ENCODE measurements at regions not wholly inside any gene's neighbourhood (a gene's known extent, or its start where the extent isn't known, plus 50 kb on each side); places are given as distances from the start of the nearest gene placed in this dataset.

- no peaks in the 10 kb centered on the region for H3K27me3 ChIP-seq (ENCODE audit: insufficient read depth)
Observed at GRCh38 chr6:3546121-3546520, 89.3 kb upstream of the SLC22A23 start.

More at GRCh38 chr6:3546121-3546520, 89.3 kb upstream of the SLC22A23 start:
- H3F3A ChIP-seq (replicated peaks; ENCODE audit: low read depth) = no peaks in the 10 kb centered on the region
- no peak overlapping the region for H3K4me3 ChIP-seq
- Mint-ChIP-seq H3K4me3 (no peak overlapping the region), H3K9me3 (peaks cover 4% of the 10 kb centered on the region; the same call in 1 of the 3 replicates), H3K4me1 (no peaks in the 10 kb centered on the region), H3K27me3 (ENCODE audit: insufficient read depth, low read depth, poor library complexity) (peaks cover 11% of the 10 kb centered on the region), H3K36me3 (ENCODE audit: low read depth) (no peaks in the 10 kb centered on the region; the same call in 2 of the 3 replicates), H3K27ac (no peak overlapping the region)
- no peak overlapping the region for H2AFZ ChIP-seq
- no peak overlapping the region for H3K27ac ChIP-seq (ENCODE audit: low read depth)
- no peaks in the 10 kb centered on the region for H3K4me1 ChIP-seq (ENCODE audit: insufficient read depth)
- peaks cover 5% of the 10 kb centered on the region; the same call in 1 of the 2 replicates for H3K9me2 ChIP-seq (ENCODE audit: insufficient read depth)
- H3K4me2 ChIP-seq = no peak overlapping the region
- TF ChIP-seq ZNF114 (CRISPR knock-in tag; IDR thresholded peaks at IDR 0.05) = no peak
- TF ChIP-seq EZH2 (IDR thresholded peaks at IDR 0.05; ENCODE audit: low read depth, unreplicated experiment) = no peak
- TF ChIP-seq EZH2phosphoT487 (IDR thresholded peaks at IDR 0.05; ENCODE audit: unreplicated experiment) = no peak
- TF ChIP-seq JUNB (IDR thresholded peaks at IDR 0.05; ENCODE audit: unreplicated experiment) = no peak
- no peak for TF ChIP-seq STAT1 (IDR thresholded peaks at IDR 0.05; ENCODE audit: unreplicated experiment)
- no peak for TF ChIP-seq POLR2AphosphoS5 (IDR thresholded peaks at IDR 0.05; ENCODE audit: low read depth)
- TF ChIP-seq ZNF331 (CRISPR knock-in tag; IDR thresholded peaks at IDR 0.05; ENCODE audit: low read depth) = no peak
- no peak for TF ChIP-seq CTCF (conservative IDR thresholded peaks at IDR 0.05; ENCODE audit: low read depth in 2 of 2)
- no peak for TF ChIP-seq ETS1 (IDR thresholded peaks at IDR 0.05)
- no peak for TF ChIP-seq CREB1 (CRISPR knock-in tag; IDR thresholded peaks at IDR 0.05; ENCODE audit: low read depth)
- TF ChIP-seq REST (IDR thresholded peaks at IDR 0.05; ENCODE audit: unreplicated experiment) = no peak
- no peak for TF ChIP-seq ZNF462 (CRISPR knock-in tag; IDR thresholded peaks at IDR 0.05)
- no peak for TF ChIP-seq NANOG (IDR thresholded peaks at IDR 0.05; ENCODE audit: borderline replicate concordance)
- DNase-seq (ENCODE audit: low spot score) = no peak
- H4K20me1 ChIP-seq (replicated peaks; ENCODE audit: insufficient read depth) = no peaks in the 10 kb centered on the region
- no peaks in the 10 kb centered on the region for H3K79me2 ChIP-seq (replicated peaks; ENCODE audit: insufficient read depth)
- ATAC-seq = no peak
- no peaks in the 10 kb centered on the region for H3K36me3 ChIP-seq (ENCODE audit: insufficient read depth)
